NCI-H2196 (cell line): ENCODE measurements at regions not wholly inside any gene's neighbourhood (a gene's known extent, or its start where the extent isn't known, plus 50 kb on each side); places are given as distances from the start of the nearest gene placed in this dataset.

ENCODE experiments used
- DNase-seq: peaks from one replicate; lab custom pipeline; 2025; ENCODE audit not compliant: unreplicated experiment; lab: John Stamatoyannopoulos, UW

- DNase-seq = no peak
Observed at GRCh38 chr16:86899757-86900156, 321.4 kb downstream of the FOXL1 start.

- DNase-seq = no peak
Observed at GRCh38 chr16:86901483-86901882, 323.1 kb downstream of the FOXL1 start.

GRCh38 chr16:86902656-86903001 is 324.3 kb downstream of the FOXL1 start:
- DNase-seq = no peak

GRCh38 chr16:86903068-86903467 is 324.7 kb downstream of the FOXL1 start:
- no peak for DNase-seq

- no peak for DNase-seq
Observed at GRCh38 chr16:86905302-86905701, 327.0 kb downstream of the FOXL1 start.

- no peak for DNase-seq
Observed at GRCh38 chr16:86906623-86907022, 328.3 kb downstream of the FOXL1 start.

- no peak for DNase-seq
Observed at GRCh38 chr16:86909359-86910160, 331.2 kb downstream of the FOXL1 start.

- DNase-seq = no peak
Observed at GRCh38 chr16:86910161-86910769, 331.9 kb downstream of the FOXL1 start.

- DNase-seq = no peak
Observed at GRCh38 chr16:86911437-86911958, 333.1 kb downstream of the FOXL1 start.

GRCh38 chr16:86913886-86914285 is 335.5 kb downstream of the FOXL1 start:
- no peak for DNase-seq

GRCh38 chr16:86914876-86915717 is 336.7 kb downstream of the FOXL1 start:
- DNase-seq = no peak

GRCh38 chr16:86917471-86918365 is 339.4 kb downstream of the FOXL1 start:
- DNase-seq = no peak

GRCh38 chr16:86918637-86919036 is 340.3 kb downstream of the FOXL1 start:
- no peak for DNase-seq

- DNase-seq = no peak
Observed at GRCh38 chr16:86919078-86919477, 340.7 kb downstream of the FOXL1 start.

GRCh38 chr16:86919578-86920305 is 341.4 kb downstream of the FOXL1 start:
- no peak for DNase-seq

GRCh38 chr16:86921289-86921688 is 342.9 kb downstream of the FOXL1 start:
- DNase-seq = no peak

- DNase-seq = no peak
Observed at GRCh38 chr16:86922311-86922710, 344.0 kb downstream of the FOXL1 start.

- no peak for DNase-seq
Observed at GRCh38 chr16:86923656-86924055, 345.3 kb downstream of the FOXL1 start.

GRCh38 chr16:86924537-86924936 is 346.2 kb downstream of the FOXL1 start:
- DNase-seq = no peak
